A673 (cell line): ENCODE measurements at regions not wholly inside any gene's neighbourhood (a gene's known extent, or its start where the extent isn't known, plus 50 kb on each side); places are given as distances from the start of the nearest gene placed in this dataset.

Experiments used
- EZH2 ChIP-seq: fragments of 200-600 bp; sonication (generic); IDR thresholded peaks from 2 replicates; pipeline ENCODE4 v1.6.1; 2017; ENCODE audit warnings: borderline replicate concordance, low read depth, mild to moderate bottlenecking, mixed read lengths, antibody characterized with exemption, low read length; ENCODE audit not compliant: poor library complexity, severe bottlenecking
- TF ChIP-seq, protein P1 (sequence below): fragments of 300-800, 200-600 bp; sonication (generic); conservative IDR thresholded peaks from 2 replicates; pipeline ENCODE4 v1.5.1; 2017; ENCODE audit warnings: low read depth, mild to moderate bottlenecking, antibody characterized with exemption, low read length, moderate library complexity, mixed read lengths

GRCh38 chr20:10770753-10771152 lies 97.0 kb upstream of the JAG1 start:
- TF ChIP-seq, protein P1, sequence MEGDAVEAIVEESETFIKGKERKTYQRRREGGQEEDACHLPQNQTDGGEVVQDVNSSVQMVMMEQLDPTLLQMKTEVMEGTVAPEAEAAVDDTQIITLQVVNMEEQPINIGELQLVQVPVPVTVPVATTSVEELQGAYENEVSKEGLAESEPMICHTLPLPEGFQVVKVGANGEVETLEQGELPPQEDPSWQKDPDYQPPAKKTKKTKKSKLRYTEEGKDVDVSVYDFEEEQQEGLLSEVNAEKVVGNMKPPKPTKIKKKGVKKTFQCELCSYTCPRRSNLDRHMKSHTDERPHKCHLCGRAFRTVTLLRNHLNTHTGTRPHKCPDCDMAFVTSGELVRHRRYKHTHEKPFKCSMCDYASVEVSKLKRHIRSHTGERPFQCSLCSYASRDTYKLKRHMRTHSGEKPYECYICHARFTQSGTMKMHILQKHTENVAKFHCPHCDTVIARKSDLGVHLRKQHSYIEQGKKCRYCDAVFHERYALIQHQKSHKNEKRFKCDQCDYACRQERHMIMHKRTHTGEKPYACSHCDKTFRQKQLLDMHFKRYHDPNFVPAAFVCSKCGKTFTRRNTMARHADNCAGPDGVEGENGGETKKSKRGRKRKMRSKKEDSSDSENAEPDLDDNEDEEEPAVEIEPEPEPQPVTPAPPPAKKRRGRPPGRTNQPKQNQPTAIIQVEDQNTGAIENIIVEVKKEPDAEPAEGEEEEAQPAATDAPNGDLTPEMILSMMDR, result no peak
- TF ChIP-seq EZH2, result no peak
